DMS79 treated with DMSO at 0.1 percent for 48 hours (cell line): ENCODE measurements at regions not wholly inside any gene's neighbourhood (a gene's known extent, or its start where the extent isn't known, plus 50 kb on each side); places are given as distances from the start of the nearest gene placed in this dataset.

Experiments used
- DNase-seq: peaks from one replicate; lab custom pipeline; 2025; lab: John Stamatoyannopoulos, UW

DNA sequence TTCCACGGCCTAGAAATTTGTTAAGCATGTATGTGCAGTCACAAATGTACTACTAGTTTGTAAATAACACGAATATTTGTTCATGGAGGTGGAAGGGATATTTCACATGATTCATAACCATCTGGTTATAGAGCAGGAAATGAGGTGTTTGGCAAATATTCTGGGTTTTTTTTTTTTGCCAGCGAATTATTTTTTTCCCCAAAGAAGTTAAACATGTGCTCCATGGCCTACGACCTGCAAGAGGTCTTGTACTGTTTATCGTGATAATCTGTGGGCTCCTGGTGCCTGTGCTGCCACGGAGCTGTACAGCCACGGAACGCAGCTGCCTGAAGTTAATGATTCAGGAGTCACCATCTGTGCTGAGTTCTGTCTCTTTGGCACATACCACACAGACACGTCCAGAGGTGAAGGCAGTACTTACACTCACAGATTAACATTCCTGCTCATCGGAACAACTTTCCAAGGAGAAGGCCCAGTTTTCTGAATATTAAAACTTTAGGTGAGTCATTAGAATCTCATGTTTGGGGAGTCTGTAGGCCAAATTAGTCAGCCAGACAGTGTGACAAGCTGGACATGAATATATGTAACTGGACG is 156.3 kb downstream of the TMX1 start:
- no peak for DNase-seq

DNA sequence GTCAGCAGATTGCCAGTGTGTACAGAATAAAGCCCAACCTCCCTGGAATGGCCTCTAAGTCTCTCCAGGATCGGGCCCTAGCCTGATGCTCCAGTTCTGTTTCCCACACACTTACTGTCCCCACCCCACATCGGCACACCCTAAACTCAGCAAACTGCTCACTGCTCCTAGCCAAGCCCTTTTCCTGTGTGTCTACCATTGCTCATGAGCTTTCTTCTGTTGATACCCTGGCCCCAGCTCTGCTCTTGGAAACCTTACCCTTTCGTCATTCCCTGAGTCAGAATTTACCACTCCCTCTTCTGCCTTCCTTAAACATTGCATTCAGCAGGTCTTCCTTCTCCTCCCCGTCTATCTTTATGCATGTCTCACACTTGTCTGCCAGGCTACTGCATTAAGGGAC is 158.9 kb downstream of the TMX1 start:
- no peak for DNase-seq

GRCh38 chr14:51400139-51400538 is 160.1 kb downstream of the TMX1 start:
- DNase-seq = no peak

GRCh38 chr14:51401272-51401671 is 161.2 kb downstream of the TMX1 start:
- DNase-seq = no peak

DNA sequence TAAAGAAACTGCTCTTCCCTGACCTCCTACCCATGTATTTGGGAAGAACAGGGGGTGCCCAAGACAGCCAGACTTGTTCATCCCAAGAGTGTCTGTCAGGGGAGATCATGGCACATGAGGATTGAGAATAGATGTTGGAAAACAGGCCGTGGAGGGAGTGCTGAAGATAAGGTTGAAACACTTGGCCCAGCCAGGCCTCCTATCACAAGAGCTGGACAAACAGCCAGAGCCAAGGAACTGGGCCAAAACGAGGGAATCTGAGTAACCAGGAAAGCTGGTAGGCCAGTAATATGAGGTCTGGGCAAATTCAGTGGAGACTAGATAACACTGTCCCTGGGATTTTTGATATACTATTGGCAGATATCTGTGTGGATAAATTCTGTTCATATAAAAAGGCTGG is 161.7 kb downstream of the TMX1 start:
- no peak for DNase-seq

- peak; percentile 60 for DNase-seq
These were observed 170.8 kb downstream of the TMX1 start for GRCh38 chr14:51410897-51411296.

GRCh38 chr14:51419685-51420084 is 179.6 kb downstream of the TMX1 start:
- no peak for DNase-seq

- DNase-seq = no peak
These were observed 182.7 kb downstream of the TMX1 start for GRCh38 chr14:51422704-51423103.

- DNase-seq = no peak
These were observed 184.0 kb downstream of the TMX1 start for GRCh38 chr14:51424041-51424440.

DNA sequence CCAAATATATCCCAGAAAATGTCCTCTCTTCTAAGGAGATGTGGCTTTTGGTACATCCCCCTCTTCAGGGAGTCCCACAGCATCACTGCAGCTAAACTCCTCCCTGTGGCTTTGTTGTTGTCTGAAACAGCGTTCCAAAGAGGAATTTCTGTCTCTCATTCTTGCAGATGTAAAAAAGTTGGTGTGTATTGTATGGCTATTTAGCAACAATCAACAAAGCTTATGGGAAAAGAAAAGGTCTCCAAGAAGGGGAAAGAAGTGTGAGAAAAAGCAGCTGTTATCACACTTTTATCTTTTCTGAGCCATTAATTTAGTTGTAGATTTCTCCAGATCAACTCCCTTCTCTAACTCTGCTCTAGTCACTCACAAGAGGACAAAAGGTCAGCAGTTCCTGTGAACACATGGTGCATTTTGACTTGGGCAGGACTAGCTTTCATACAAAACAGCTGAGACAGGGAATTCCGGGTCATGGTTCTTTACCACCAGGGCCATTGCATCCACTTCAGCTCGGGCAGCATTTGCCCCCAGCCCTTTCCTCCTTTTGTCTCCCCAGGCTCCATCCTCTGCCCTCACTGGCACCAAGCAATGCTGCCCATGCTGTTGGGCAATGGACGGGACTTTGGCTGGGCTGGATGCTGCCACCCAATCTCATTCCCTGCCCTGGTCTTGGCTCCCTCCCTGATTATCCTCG is 184.7 kb downstream of the TMX1 start:
- DNase-seq = no peak

GRCh38 chr14:51428981-51429380 is 188.9 kb downstream of the TMX1 start:
- no peak for DNase-seq

GRCh38 chr14:51430079-51430478 is 190.0 kb downstream of the TMX1 start:
- no peak for DNase-seq

GRCh38 chr14:51430633-51431032 is 190.6 kb downstream of the TMX1 start:
- DNase-seq = no peak

- DNase-seq = no peak
These were observed 191.1 kb downstream of the TMX1 start for GRCh38 chr14:51431033-51431709.

- peak; percentile 25 for DNase-seq
These were observed 191.7 kb downstream of the TMX1 start for GRCh38 chr14:51431741-51432140.

DNA sequence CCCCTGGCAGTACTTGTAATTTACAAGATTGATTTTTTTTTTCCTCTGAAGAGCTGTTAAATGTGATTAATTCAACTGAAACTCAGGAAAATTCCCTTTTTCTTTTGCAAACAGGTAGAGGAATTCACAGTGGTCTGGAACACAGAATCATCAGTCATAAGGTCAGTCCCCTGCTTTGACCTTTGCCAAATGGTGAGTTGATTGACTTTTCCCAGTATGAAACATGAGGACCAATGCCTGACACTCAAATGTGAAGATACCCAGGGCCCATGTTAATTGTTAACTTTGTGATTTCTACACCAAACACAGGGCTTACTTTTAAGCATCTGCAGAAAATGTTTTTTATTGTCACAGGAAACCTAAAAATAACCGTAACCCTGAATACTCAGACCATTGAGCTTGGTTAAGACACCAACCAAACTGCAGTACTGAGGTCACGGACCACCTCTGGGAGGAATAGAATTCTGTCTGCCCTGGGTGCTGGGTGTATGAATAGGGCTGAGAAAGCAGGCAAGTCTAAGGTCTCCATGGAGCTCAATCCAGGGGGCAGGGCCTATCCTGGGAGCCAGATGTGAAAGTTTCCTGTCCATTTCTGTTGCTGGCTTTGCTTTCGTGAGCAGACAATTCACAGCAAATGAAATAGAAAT is 192.4 kb downstream of the TMX1 start:
- no peak for DNase-seq

GRCh38 chr14:51436630-51437029 is 196.6 kb downstream of the TMX1 start:
- no peak for DNase-seq

- DNase-seq = no peak
These were observed 199.8 kb downstream of the TMX1 start for GRCh38 chr14:51439896-51440295.

- DNase-seq = no peak
These were observed 201.0 kb downstream of the TMX1 start for GRCh38 chr14:51441001-51441400.

DNA sequence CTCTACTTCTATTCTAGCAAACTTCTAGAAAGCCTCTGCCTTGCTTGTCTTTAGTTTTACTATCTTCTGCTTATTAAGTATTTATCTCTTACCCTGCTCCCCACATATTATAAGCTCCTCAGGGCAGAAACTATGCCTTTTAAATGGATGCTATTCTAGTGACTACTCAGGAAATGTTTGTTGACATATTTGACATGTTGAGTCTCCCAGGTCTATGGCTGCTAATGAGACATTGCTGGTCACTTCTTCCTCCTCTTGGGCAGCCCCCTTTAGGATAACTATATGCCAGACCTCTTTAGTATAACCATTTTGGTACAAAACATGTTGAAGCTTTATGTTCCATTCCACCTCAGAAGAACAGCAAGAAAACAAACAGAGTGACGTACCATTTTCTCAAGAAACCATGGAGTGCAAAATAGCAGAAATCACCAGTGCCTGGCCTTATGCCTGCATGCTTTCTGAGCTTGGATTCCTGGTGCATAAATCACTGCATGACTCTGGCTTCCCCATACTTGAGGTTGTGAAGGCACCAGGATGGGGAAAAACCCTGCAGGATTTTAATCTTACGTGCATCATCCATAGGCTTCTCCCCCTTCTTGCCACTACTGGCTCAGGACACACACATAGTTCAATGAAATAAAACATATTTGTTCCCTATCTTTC is 202.6 kb downstream of the TMX1 start:
- DNase-seq = no peak

GRCh38 chr14:51443195-51444018 is 203.4 kb downstream of the TMX1 start:
- no peak for DNase-seq
